GM18861 (cell line): ENCODE measurements at regions not wholly inside any gene's neighbourhood (a gene's known extent, or its start where the extent isn't known, plus 50 kb on each side); places are given as distances from the start of the nearest gene placed in this dataset.

Experiments
- ATAC-seq: cut with Tn5 transposase; IDR thresholded peaks from one replicate; pipeline ENCODE4 v1.9.1; 2021; ENCODE audit not compliant: unreplicated experiment

DNA sequence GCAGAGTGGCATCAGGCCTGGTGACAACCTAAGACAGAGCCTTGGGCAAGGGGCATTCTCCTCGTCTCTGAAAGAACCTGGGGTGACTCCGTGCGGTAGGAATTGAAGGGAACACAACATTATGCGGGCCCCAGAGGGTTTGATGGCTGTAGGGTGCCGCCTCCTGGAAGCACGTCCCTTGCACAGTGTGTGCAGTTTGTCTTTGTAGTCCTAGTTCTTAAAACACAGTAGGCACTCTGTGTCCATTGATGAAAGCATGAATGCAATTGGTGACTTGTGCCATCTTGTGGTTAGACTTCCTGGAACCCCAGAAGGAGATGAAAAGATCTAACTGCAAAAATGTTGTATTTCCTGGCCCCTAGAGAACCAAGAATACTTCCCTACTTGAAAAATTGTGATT, 279.8 kb downstream of the UTP18 start:
- no peak for ATAC-seq

DNA sequence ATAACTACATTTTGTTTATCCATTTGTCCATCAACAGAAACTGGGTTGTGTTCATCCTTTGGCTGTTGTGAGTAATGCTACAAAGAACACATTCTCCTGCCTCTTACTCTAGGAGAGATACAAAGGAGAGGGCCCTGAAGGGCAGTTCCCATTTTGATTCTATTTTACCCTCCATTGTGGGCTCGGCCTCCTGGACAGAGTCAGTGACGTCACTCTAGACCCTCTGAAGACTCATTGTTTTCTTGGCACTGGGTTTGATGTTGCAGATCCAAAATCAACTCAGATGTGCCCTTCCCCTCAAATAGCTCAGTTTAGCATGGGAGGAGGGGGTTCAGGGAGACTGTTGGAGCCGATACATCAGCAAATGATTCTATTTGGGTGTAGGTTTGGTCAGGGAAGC, 280.9 kb downstream of the UTP18 start:
- no peak for ATAC-seq

DNA sequence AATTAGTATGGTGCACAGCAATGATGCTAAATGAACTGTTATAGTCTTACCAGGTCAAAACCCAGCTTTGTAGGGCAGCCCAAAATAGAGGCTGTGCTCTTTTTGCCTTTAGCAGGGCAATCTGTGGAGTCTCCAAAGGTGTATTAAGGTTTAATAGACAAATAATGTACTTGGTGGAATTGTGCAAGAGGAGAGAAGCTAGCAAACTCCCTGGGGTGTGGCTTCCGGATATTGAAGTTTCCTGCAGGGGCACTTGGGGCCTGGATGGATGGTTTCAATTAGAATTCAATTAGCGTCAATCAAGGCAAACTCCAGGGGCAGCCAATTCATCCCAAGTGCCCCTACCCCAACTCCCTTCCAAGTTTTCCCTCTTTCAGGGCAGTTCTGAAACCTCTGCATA, 285.8 kb downstream of the UTP18 start:
- ATAC-seq, result no peak

DNA sequence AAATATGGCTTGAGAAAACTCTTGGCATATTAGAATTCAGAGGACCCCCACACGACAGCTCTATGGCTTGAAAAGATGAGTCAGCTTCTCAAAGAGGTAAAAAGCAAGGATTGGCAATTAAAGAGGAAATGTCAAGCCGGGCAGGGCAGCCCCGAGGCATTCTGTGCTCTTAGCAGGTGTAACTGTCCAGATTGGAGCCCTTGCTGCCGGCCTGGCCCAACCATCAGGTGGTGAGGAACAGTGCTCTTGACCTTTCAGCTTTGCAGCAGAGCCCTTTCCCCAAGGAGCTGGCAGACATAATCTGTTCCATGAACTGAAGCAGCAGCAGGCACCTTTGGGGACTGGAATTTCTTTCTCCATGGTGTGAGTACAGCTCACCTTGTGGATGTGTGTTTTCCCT, 287.8 kb downstream of the UTP18 start:
- no peak for ATAC-seq

DNA sequence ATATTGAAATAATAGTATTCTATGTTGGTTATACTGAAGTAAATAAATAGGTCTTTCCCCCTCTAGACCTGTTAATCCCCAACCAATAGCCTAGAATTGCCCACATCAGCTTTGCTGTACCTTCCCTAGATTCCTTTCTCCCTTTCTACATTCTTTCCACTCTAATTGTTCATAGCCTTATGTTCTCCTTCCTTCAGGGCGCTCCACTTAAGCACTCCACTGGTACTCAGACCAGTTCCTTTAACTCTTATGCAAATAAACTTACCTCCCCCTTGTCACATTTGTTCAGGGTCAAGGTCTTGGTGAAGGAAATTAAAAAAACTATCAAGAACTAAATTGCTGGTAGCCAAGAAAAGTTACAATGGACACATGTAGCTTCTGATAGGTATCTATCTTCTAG, 294.8 kb downstream of the UTP18 start:
- no peak for ATAC-seq

DNA sequence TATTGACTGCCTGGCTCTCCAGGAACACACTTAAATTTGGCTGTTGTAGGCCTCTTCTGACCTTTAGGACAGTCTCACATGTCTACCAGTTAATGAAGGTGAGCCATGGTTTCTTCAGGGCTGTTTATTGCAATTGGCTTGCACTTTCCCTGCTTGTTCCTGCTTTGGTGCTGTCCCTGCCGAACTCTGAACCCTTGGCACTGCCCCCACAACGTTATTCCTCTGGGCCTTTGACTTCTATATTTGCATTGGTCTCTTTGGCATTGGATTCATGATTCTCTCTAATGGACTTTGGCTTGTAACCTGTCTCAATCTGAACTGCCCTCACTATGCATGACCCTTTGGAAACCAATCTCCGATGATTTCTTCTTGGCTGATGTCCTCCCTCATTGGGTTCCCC, 299.4 kb downstream of the UTP18 start:
- no peak for ATAC-seq

DNA sequence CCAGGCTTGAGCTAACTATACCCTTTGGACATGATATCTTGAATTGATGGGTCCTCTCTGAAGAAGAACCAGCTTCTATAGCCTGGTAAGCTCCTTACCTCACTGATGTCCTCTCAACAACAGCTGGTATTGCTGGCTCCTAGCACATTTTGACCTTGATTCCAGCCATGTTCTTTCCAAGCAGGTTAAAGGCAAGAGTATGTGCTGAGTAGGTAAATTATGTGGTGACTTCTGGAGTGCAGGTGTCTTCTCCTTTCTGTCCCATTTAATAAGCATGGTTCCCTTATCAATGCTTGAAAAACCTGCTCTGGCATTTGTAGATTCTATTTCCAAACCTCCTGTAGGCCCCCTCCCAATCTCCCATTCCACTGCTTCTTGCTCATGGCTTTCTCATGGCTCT, 300.1 kb downstream of the UTP18 start:
- ATAC-seq, result no peak

DNA sequence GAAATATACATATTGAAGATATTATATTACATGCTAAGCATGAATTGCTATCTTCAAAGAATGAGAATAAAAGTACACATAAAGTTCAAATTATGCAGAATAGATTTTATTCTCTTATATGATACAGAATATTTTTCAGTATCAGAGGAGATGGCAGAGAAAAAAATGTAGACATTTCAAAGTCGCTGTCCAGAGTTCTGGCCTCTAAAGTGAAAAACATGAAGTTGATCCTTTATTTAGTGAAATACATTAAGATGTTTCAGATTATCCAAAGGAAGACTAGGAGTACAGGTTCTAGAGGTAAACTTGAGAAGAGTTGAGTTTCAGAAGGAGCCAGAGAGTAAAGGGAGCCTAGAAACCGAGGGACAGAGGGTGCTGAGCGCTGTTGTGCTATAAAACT, 303.6 kb downstream of the UTP18 start:
- ATAC-seq, result no peak

DNA sequence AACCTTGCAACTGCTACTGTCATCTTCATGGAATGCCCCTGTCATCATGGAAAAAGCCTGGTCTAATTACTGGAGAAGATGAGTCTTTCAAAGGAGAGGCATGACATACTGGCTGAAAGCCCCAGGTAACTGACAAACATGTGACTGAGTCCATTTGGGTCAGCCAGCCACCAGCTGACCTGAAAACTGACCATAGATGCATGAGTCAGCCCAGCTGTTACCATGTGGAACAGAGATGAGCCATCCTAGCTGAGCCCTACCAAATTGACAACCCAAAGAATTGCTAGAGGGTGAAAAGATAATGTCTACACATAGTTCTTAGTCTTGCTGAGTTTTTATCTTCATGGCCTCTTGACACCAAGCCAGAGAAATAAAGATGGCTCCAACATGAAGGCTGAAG, 311.8 kb downstream of the UTP18 start:
- no peak for ATAC-seq
